GM12878 (cell line): ENCODE measurements at regions not wholly inside any gene's neighbourhood (a gene's known extent, or its start where the extent isn't known, plus 50 kb on each side); places are given as distances from the start of the nearest gene placed in this dataset.

Experiments used
- ATAC-seq: fragments of 200-7000 bp; cut with Tn5 transposase; 3 replicates; pipeline ENCODE4 v1.9.1; 2020; ENCODE audit warnings: mild to moderate bottlenecking, moderate library complexity
- BruUV-seq: library from RNA; stranded (reverse); fragments of 400-500 nt; replicated peaks from 2 replicates; lab custom pipeline; 2021; lab: Mats Ljungman, UMichigan
- CTCF ChIA-PET: fragments of 300-600 bp; sonication (Branson Sonifier 250); formaldehyde crosslinking; extraction: SDS; loops from one replicate; lab custom pipeline; 2021; ENCODE audit warnings: inconsistent platforms; lab: Yijun Ruan, JAX
- POLR2A ChIA-PET: fragments of 350-600 bp; formaldehyde crosslinking; extraction: SDS; loops from one replicate; lab custom pipeline; 2021; ENCODE audit warnings: inconsistent platforms; lab: Charles Lee
- RAD21 ChIA-PET: fragments of 300-600 bp; sonication (Branson Sonifier 250); formaldehyde crosslinking; loops from one replicate; lab custom pipeline; 2023; ENCODE audit warnings: antibody characterized with exemption; ENCODE audit not compliant: unreplicated experiment; lab: Charles Lee
- SMC1A ChIA-PET: fragments of 300-600 bp; sonication (Branson Sonifier 250); formaldehyde crosslinking; loops from one replicate; lab custom pipeline; 2023; ENCODE audit not compliant: unreplicated experiment, uncharacterized antibody; lab: Charles Lee
- DNase-seq: peaks from one replicate; pipeline ENCODE4 v3.0.0-alpha.2; 2011; ENCODE audit warnings: low read depth, low spot score
- FAIRE-seq: peaks from 3 replicates; lab custom pipeline; 2011; peaks lifted over from hg19 to GRCh38; lab: Jason Lieb, UNC
- H2AFZ ChIP-seq: 2 replicates; pipeline ENCODE4 v1.6.0; 2011; ENCODE audit warnings: low read depth, low read length, control low read depth; ENCODE audit not compliant: control insufficient read depth
- H3K27ac ChIP-seq: 2 replicates; pipeline ENCODE4 v1.5.1; 2011; ENCODE audit warnings: control low read depth; ENCODE audit not compliant: control insufficient read depth, insufficient read depth
- H3K27me3 ChIP-seq, 2 experiments: replicated peaks in 1 of 2; 2 replicates each; pipeline versions ENCODE4 v1.6.0 to v1.6.1; 2011; ENCODE audit warnings: low read length in 1 of 2; ENCODE audit not compliant: control insufficient read depth in 2 of 2, insufficient read depth in 2 of 2
- H3K36me3 ChIP-seq, 2 experiments: 2 replicates each; pipeline ENCODE4 v1.5.1; 2011; ENCODE audit warnings: low read length in 1 of 2; ENCODE audit not compliant: control insufficient read depth in 2 of 2, insufficient read depth in 2 of 2
- H3K4me1 ChIP-seq: 2 replicates; pipeline ENCODE4 v1.6.1; 2011; ENCODE audit warnings: mild to moderate bottlenecking, low read length, moderate library complexity, mixed read lengths; ENCODE audit not compliant: control insufficient read depth, insufficient read depth
- H3K4me2 ChIP-seq: 2 replicates; pipeline ENCODE4 v1.6.0; 2011; ENCODE audit warnings: control low read depth; ENCODE audit not compliant: control insufficient read depth, insufficient read depth
- H3K4me3 ChIP-seq: fragments of 200-600 bp; sonication (generic); 2 replicates; pipeline ENCODE4 v1.5.1; 2016
- H3K79me2 ChIP-seq: 2 replicates; pipeline ENCODE4 v1.6.0; 2011; ENCODE audit warnings: low read length; ENCODE audit not compliant: control insufficient read depth, insufficient read depth
- H3K9ac ChIP-seq: 2 replicates; pipeline ENCODE4 v1.8.0; 2011; ENCODE audit warnings: low read length, control low read depth, mixed read lengths; ENCODE audit not compliant: control insufficient read depth, insufficient read depth
- H3K9me3 ChIP-seq: replicated peaks from 3 replicates; pipeline ENCODE4 v1.5.1; 2011; ENCODE audit warnings: mild to moderate bottlenecking, low read length; ENCODE audit not compliant: control insufficient read depth, insufficient read depth
- H4K20me1 ChIP-seq: 2 replicates; pipeline ENCODE4 v1.6.0; 2011; ENCODE audit not compliant: control insufficient read depth, insufficient read depth
- FOS ChIP-seq: IDR thresholded peaks from 3 replicates; pipeline ENCODE4 v1.6.1; 2011; ENCODE audit warnings: borderline replicate concordance; ENCODE audit not compliant: insufficient read length; ENCODE audit errors: extremely low read depth
- IRF5 ChIP-seq: fragments of 450-650 bp; IDR thresholded peaks from 2 replicates; pipeline ENCODE4 v1.6.1; 2017; ENCODE audit warnings: borderline replicate concordance
- MEF2B ChIP-seq: fragments of 450-650 bp; IDR thresholded peaks from 2 replicates; pipeline ENCODE4 v1.6.1; 2018; ENCODE audit warnings: mild to moderate bottlenecking, moderate library complexity; ENCODE audit not compliant: partially characterized antibody, poor library complexity, severe bottlenecking
- MLLT1 ChIP-seq: fragments of 450-650 bp; IDR thresholded peaks from 2 replicates; pipeline ENCODE4 v1.6.1; 2016; ENCODE audit warnings: mild to moderate bottlenecking
- NFYA ChIP-seq: IDR thresholded peaks from 2 replicates; pipeline ENCODE4 v1.6.1; 2011; ENCODE audit warnings: low read depth, mild to moderate bottlenecking, low read length, improper control_type of control experiment, borderline replicate concordance
- PBX3 ChIP-seq: IDR thresholded peaks from 2 replicates; pipeline ENCODE4 v1.6.1; 2011; ENCODE audit warnings: mild to moderate bottlenecking, low read depth, low read length, moderate library complexity; ENCODE audit not compliant: insufficient replicate concordance
- RFX5 ChIP-seq: IDR thresholded peaks from 2 replicates; pipeline ENCODE4 v1.6.1; 2011; ENCODE audit warnings: low read depth, low read length, improper control_type of control experiment
- RUNX3 ChIP-seq: IDR thresholded peaks from 2 replicates; pipeline ENCODE4 v1.6.1; 2012; ENCODE audit warnings: low read length, inconsistent platforms
- SRF ChIP-seq, 2 experiments: IDR thresholded peaks; 2 replicates each; pipeline ENCODE4 v1.6.1; 2011; ENCODE audit warnings: low read depth in 2 of 2, low read length in 2 of 2, mild to moderate bottlenecking in 1 of 2, moderate library complexity in 1 of 2
- TCF3 ChIP-seq: IDR thresholded peaks from 2 replicates; pipeline ENCODE4 v1.6.1; 2012; ENCODE audit warnings: low read depth, mild to moderate bottlenecking, low read length, borderline replicate concordance; ENCODE audit not compliant: insufficient read depth
- USF1 ChIP-seq: IDR thresholded peaks from 2 replicates; pipeline ENCODE4 v1.6.1; 2011; ENCODE audit warnings: borderline replicate concordance, low read depth, mild to moderate bottlenecking, moderate library complexity, mixed read lengths, low read length; ENCODE audit not compliant: insufficient read depth; ENCODE audit errors: extremely low read length
- ZBTB4 ChIP-seq: fragments of 450-650 bp; formaldehyde crosslinking; IDR thresholded peaks from 2 replicates; pipeline ENCODE4 v1.4.0; 2022; ENCODE audit warnings: mild to moderate bottlenecking, moderate library complexity
- ZNF384 ChIP-seq: IDR thresholded peaks from 2 replicates; pipeline ENCODE4 v1.6.1; 2012; ENCODE audit warnings: low read depth, mild to moderate bottlenecking, low read length, improper control_type of control experiment, borderline replicate concordance
- WGBS: methylation state at CpG from one replicate; pipeline ENCODE4 v1.1.6; 2016; ENCODE audit warnings: low lambda C conversion rate; ENCODE audit not compliant: insufficient replicate concordance, insufficient coverage; ENCODE audit errors: missing lambda C conversion rate; 5-methylcytosine and 5-hydroxymethylcytosine counted together
- in situ Hi-C: fragments of 300-500 bp; cut with MboI; formaldehyde crosslinking; loops from 9 replicates; pipeline ENCODE4 v1.14.3; 2018; ENCODE audit warnings: mixed read lengths
- intact Hi-C: fragments of 100-400 bp; cut with micrococcal nuclease; formaldehyde crosslinking; loops from one replicate; pipeline ENCODE4 v1.14.2; 2022; ENCODE audit not compliant: unreplicated experiment

- TF ChIP-seq PBX3: no peak
- TF ChIP-seq MEF2B: no peak
- no peak for TF ChIP-seq RFX5
- TF ChIP-seq IRF5: no peak
- TF ChIP-seq TCF3: no peak
- no peak for TF ChIP-seq SRF (IDR thresholded peaks at IDR 0.05; ENCODE audit: low read depth in 2 of 2, low read length in 2 of 2)
- no peak for TF ChIP-seq RUNX3
- no peak for TF ChIP-seq NFYA
- TF ChIP-seq, all 136 proteins: peak for 0
Observed at GRCh38 chr9:120043448-120043847, 536.5 kb downstream of the CDK5RAP2 start (continued).

- Histone ChIP-seq H3K4me3 (no peak overlapping the region), H3K4me1 (no peaks in the 10 kb centered on the region), H3K36me3 (no peaks in the 10 kb centered on the region), H3K9ac (no peak overlapping the region), H3K4me2 (no peak overlapping the region), H3K79me2 (no peaks in the 10 kb centered on the region), H3K9me3 (no peaks in the 10 kb centered on the region), H4K20me1 (no peaks in the 10 kb centered on the region), H3K27me3 (no peaks in the 10 kb centered on the region), H2AFZ (no peak overlapping the region), H3K27ac (no peak overlapping the region)
- SMC1A ChIA-PET: no interaction called here
- RAD21 ChIA-PET: no interaction called here
- WGBS: 15% methylated on average over 4 of the region's 4 CpGs
- intact Hi-C loops (no loop called here), in situ Hi-C loops (no loop called here)
- ATAC-seq: no peak
- DNase-seq: no peak
- POLR2A ChIA-PET: no interaction called here
- BruUV-seq: no TSS peak
- no peak for FAIRE-seq
- CTCF ChIA-PET: no interaction called here
- TF ChIP-seq ZNF384 (no peak), ZBTB4 (no peak), MLLT1 (no peak), USF1 (no peak), FOS (no peak), SRF (IDR thresholded peaks at IDR 0.05; ENCODE audit: low read depth in 2 of 2, low read length in 2 of 2) (no peak)
Observed at GRCh38 chr9:120040896-120041295, 539.1 kb downstream of the CDK5RAP2 start.
